WTC11 (cell line): ENCODE measurements at regions not wholly inside any gene's neighbourhood (a gene's known extent, or its start where the extent isn't known, plus 50 kb on each side); places are given as distances from the start of the nearest gene placed in this dataset.

Source experiments
- ATAC-seq: fragments of 200-7000 bp; cut with Tn5 transposase; 2 replicates; pipeline ENCODE4 v1.10.0; 2021; ENCODE audit warnings: mild to moderate bottlenecking, moderate library complexity
- CTCF ChIA-PET: fragments of 300-600 bp; sonication (Branson Sonifier 250); formaldehyde crosslinking; loops from one replicate; lab custom pipeline; 2021; ENCODE audit warnings: antibody characterized with exemption; lab: Charles Lee
- POLR2A ChIA-PET: fragments of 350-600 bp; sonication (Branson Sonifier 250); formaldehyde crosslinking; loops from one replicate; lab custom pipeline; 2021; ENCODE audit warnings: antibody characterized with exemption; lab: Charles Lee
- DNase-seq: peaks from one replicate; pipeline ENCODE4 v3.0.0; 2021; ENCODE audit warnings: low spot score
- H3K27ac Mint-ChIP-seq: 2 replicates; pipeline ENCODE4 v1.8.0; 2021; ENCODE audit warnings: mixed read lengths
- H3K27me3 Mint-ChIP-seq: 2 replicates; pipeline ENCODE4 v1.8.0; 2021; ENCODE audit warnings: low read depth, mild to moderate bottlenecking, moderate library complexity, mixed read lengths
- H3K36me3 Mint-ChIP-seq: 2 replicates; pipeline ENCODE4 v1.8.0; 2021; ENCODE audit warnings: mixed read lengths
- H3K4me1 Mint-ChIP-seq: 2 replicates; pipeline ENCODE4 v1.8.0; 2022; ENCODE audit warnings: mixed read lengths
- H3K4me3 Mint-ChIP-seq: 2 replicates; pipeline ENCODE4 v1.8.0; 2021; ENCODE audit warnings: mild to moderate bottlenecking, moderate library complexity, mixed read lengths
- H3K9me3 Mint-ChIP-seq: 2 replicates; pipeline ENCODE4 v1.8.0; 2021; ENCODE audit warnings: mixed read lengths
- CREB1 ChIP-seq: sonication (generic); formaldehyde crosslinking; IDR thresholded peaks from 2 replicates; pipeline ENCODE4 v1.8.0; 2023; ENCODE audit warnings: mild to moderate bottlenecking, missing genetic modification reagents
- GABPB1 ChIP-seq: sonication (generic); formaldehyde crosslinking; IDR thresholded peaks from 2 replicates; pipeline ENCODE4 v1.8.1; 2023; ENCODE audit warnings: mild to moderate bottlenecking, missing genetic modification reagents
- HMGA2 ChIP-seq: fragments of 250-450 bp; sonication (Bioruptor Pico); IDR thresholded peaks from 2 replicates; pipeline ENCODE4 v1.4.0; 2021; ENCODE audit warnings: mild to moderate bottlenecking, moderate library complexity
- IRF2 ChIP-seq: sonication (generic); formaldehyde crosslinking; IDR thresholded peaks from 2 replicates; pipeline ENCODE4 v1.8.0; 2022; ENCODE audit warnings: low read depth, missing genetic modification reagents, borderline replicate concordance
- JUN ChIP-seq: sonication (generic); formaldehyde crosslinking; IDR thresholded peaks from 2 replicates; pipeline ENCODE4 v1.8.0; 2023; ENCODE audit warnings: mild to moderate bottlenecking, missing genetic modification reagents
- NR1H2 ChIP-seq: sonication (generic); formaldehyde crosslinking; IDR thresholded peaks from 2 replicates; pipeline ENCODE4 v1.9.0; 2021; ENCODE audit warnings: mild to moderate bottlenecking, moderate library complexity, missing genetic modification reagents
- SMAD3 ChIP-seq: sonication (generic); formaldehyde crosslinking; IDR thresholded peaks from 2 replicates; pipeline ENCODE4 v1.8.0; 2022; ENCODE audit warnings: missing genetic modification reagents, mild to moderate bottlenecking, borderline replicate concordance
- SOX15 ChIP-seq: fragments of 250-450 bp; sonication (Bioruptor Pico); IDR thresholded peaks from 2 replicates; pipeline ENCODE4 v1.9.0; 2021; ENCODE audit warnings: mild to moderate bottlenecking
- TEAD1 ChIP-seq: sonication (generic); formaldehyde crosslinking; IDR thresholded peaks from 2 replicates; pipeline ENCODE4 v1.8.0; 2022; ENCODE audit warnings: mild to moderate bottlenecking, missing genetic modification reagents
- ZNF219 ChIP-seq: sonication (generic); formaldehyde crosslinking; IDR thresholded peaks from 2 replicates; pipeline ENCODE4 v1.8.0; 2023; ENCODE audit warnings: missing genetic modification reagents, mild to moderate bottlenecking, borderline replicate concordance
- ZNF416 ChIP-seq: fragments of 250-450 bp; sonication (Bioruptor Pico); IDR thresholded peaks from 2 replicates; pipeline ENCODE4 v1.9.0; 2021; ENCODE audit warnings: mild to moderate bottlenecking, inconsistent platforms
- ZNF671 ChIP-seq: fragments of 250-450 bp; sonication (Bioruptor Pico); IDR thresholded peaks from 2 replicates; pipeline ENCODE4 v1.8.0; 2021; ENCODE audit warnings: mild to moderate bottlenecking
- TF ChIP-seq, protein P1 (sequence below): fragments of 200-600 bp; IDR thresholded peaks from 2 replicates; pipeline ENCODE4 v1.8.0; 2022; ENCODE audit warnings: antibody characterized with exemption
- TF ChIP-seq, protein P2 (sequence below): sonication (generic); formaldehyde crosslinking; IDR thresholded peaks from 2 replicates; pipeline ENCODE4 v1.8.1; 2022; ENCODE audit warnings: mild to moderate bottlenecking, moderate library complexity, missing genetic modification reagents
- TF ChIP-seq, protein P3 (sequence below): fragments of 250-450 bp; sonication (Bioruptor Pico); IDR thresholded peaks from 2 replicates; pipeline ENCODE4 v1.8.0; 2021; ENCODE audit warnings: mild to moderate bottlenecking
- TF ChIP-seq, protein P4 (sequence below): sonication (generic); formaldehyde crosslinking; IDR thresholded peaks from 2 replicates; pipeline ENCODE4 v1.8.1; 2023; ENCODE audit warnings: mild to moderate bottlenecking, missing genetic modification reagents
- TF ChIP-seq, protein P5 (sequence below): sonication (generic); formaldehyde crosslinking; conservative IDR thresholded peaks from 2 replicates; pipeline ENCODE4 v1.8.1; 2022; ENCODE audit warnings: mild to moderate bottlenecking, missing genetic modification reagents
- TF ChIP-seq, protein P6 (sequence below): sonication (generic); formaldehyde crosslinking; IDR thresholded peaks from 2 replicates; pipeline ENCODE4 v1.8.0; 2022; ENCODE audit warnings: mild to moderate bottlenecking, missing genetic modification reagents
- TF ChIP-seq, protein P7 (sequence below): sonication (generic); formaldehyde crosslinking; IDR thresholded peaks from 2 replicates; pipeline ENCODE4 v1.8.0; 2023; ENCODE audit warnings: mild to moderate bottlenecking, missing genetic modification reagents
- TF ChIP-seq, protein P8 (sequence below): sonication (generic); formaldehyde crosslinking; IDR thresholded peaks from 2 replicates; pipeline ENCODE4 v1.8.0; 2022; ENCODE audit warnings: missing genetic modification reagents
- TF ChIP-seq, protein P9 (sequence below): sonication (generic); formaldehyde crosslinking; IDR thresholded peaks from 2 replicates; pipeline ENCODE4 v1.8.1; 2023; ENCODE audit warnings: mild to moderate bottlenecking, missing genetic modification reagents, moderate library complexity

DNA sequence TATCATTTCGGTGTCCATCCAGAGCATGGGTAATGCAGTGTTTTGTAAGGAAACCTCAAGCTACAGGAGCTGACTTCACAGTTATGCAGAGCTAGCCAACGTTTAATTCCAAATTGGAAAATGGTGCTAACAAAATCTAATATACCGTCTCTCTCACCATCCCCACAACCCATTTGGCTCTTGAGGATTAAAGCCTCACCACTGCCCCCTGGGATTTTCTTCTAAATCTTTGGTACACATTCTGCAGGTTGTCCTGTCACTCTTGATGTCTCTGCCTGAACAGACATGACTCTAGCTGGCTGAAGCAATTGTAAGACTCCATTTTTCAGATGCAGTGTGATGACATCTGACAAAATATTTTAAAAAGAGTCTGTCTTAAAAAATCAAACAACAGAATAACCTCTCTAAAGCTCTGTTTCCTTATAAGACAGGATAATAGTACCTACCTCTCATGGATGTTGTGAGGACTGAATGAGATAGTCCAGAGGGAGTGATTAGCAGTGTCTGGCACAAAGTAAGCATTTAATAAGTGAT lies 451.8 kb downstream of the SUCLA2 start (continued):
- TF ChIP-seq, protein P1, sequence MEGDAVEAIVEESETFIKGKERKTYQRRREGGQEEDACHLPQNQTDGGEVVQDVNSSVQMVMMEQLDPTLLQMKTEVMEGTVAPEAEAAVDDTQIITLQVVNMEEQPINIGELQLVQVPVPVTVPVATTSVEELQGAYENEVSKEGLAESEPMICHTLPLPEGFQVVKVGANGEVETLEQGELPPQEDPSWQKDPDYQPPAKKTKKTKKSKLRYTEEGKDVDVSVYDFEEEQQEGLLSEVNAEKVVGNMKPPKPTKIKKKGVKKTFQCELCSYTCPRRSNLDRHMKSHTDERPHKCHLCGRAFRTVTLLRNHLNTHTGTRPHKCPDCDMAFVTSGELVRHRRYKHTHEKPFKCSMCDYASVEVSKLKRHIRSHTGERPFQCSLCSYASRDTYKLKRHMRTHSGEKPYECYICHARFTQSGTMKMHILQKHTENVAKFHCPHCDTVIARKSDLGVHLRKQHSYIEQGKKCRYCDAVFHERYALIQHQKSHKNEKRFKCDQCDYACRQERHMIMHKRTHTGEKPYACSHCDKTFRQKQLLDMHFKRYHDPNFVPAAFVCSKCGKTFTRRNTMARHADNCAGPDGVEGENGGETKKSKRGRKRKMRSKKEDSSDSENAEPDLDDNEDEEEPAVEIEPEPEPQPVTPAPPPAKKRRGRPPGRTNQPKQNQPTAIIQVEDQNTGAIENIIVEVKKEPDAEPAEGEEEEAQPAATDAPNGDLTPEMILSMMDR: no peak
- TF ChIP-seq, protein P2, sequence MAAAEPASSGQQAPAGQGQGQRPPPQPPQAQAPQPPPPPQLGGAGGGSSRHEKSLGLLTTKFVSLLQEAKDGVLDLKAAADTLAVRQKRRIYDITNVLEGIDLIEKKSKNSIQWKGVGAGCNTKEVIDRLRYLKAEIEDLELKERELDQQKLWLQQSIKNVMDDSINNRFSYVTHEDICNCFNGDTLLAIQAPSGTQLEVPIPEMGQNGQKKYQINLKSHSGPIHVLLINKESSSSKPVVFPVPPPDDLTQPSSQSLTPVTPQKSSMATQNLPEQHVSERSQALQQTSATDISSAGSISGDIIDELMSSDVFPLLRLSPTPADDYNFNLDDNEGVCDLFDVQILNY (CRISPR knock-in tag): no peak
- TF ChIP-seq GABPB1 (CRISPR knock-in tag): no peak
- no peak for TF ChIP-seq HMGA2 (CRISPR knock-in tag)

DNA sequence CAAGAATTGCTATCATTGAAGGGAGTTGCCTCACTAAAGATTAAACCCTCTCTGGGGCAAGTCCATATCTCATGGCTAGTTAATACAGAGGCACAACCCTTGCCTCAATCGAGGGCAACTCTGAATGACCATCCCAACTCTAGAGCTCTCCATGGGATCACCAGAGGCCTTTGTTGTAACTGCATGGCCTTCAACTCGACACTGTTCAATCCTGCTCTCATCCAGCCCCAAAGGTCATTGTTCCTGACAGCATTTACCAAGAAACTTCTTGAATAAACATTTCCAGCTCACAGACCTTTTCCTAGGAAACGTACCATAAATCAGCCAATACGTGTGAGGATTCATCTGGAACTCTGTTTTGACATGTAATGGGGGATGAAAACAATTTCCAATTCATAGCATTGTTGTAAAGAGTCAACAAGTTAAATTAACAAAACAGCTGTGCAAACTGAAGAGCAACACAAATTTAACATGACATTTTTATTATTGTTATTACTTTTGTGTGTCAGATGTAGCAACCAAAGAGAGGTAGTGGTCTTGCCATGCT lies 452.7 kb downstream of the SUCLA2 start:
- H3K36me3 Mint-ChIP-seq: no peaks in the 10 kb centered on the region
- TF ChIP-seq CREB1 (CRISPR knock-in tag): no peak
- no peak for TF ChIP-seq ZNF416
- TF ChIP-seq SMAD3 (CRISPR knock-in tag): no peak
- no peak for TF ChIP-seq ZNF219
- TF ChIP-seq, protein P3, sequence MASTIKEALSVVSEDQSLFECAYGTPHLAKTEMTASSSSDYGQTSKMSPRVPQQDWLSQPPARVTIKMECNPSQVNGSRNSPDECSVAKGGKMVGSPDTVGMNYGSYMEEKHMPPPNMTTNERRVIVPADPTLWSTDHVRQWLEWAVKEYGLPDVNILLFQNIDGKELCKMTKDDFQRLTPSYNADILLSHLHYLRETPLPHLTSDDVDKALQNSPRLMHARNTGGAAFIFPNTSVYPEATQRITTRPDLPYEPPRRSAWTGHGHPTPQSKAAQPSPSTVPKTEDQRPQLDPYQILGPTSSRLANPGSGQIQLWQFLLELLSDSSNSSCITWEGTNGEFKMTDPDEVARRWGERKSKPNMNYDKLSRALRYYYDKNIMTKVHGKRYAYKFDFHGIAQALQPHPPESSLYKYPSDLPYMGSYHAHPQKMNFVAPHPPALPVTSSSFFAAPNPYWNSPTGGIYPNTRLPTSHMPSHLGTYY (CRISPR knock-in tag): no peak
- TF ChIP-seq, protein P4, sequence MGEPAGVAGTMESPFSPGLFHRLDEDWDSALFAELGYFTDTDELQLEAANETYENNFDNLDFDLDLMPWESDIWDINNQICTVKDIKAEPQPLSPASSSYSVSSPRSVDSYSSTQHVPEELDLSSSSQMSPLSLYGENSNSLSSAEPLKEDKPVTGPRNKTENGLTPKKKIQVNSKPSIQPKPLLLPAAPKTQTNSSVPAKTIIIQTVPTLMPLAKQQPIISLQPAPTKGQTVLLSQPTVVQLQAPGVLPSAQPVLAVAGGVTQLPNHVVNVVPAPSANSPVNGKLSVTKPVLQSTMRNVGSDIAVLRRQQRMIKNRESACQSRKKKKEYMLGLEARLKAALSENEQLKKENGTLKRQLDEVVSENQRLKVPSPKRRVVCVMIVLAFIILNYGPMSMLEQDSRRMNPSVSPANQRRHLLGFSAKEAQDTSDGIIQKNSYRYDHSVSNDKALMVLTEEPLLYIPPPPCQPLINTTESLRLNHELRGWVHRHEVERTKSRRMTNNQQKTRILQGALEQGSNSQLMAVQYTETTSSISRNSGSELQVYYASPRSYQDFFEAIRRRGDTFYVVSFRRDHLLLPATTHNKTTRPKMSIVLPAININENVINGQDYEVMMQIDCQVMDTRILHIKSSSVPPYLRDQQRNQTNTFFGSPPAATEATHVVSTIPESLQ: no peak
- TF ChIP-seq, protein P5, sequence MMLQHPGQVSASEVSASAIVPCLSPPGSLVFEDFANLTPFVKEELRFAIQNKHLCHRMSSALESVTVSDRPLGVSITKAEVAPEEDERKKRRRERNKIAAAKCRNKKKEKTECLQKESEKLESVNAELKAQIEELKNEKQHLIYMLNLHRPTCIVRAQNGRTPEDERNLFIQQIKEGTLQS: no peak
- TF ChIP-seq ZNF671: no peak
- TF ChIP-seq, protein P6, sequence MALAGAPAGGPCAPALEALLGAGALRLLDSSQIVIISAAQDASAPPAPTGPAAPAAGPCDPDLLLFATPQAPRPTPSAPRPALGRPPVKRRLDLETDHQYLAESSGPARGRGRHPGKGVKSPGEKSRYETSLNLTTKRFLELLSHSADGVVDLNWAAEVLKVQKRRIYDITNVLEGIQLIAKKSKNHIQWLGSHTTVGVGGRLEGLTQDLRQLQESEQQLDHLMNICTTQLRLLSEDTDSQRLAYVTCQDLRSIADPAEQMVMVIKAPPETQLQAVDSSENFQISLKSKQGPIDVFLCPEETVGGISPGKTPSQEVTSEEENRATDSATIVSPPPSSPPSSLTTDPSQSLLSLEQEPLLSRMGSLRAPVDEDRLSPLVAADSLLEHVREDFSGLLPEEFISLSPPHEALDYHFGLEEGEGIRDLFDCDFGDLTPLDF (CRISPR knock-in tag): no peak
- no peak for TF ChIP-seq SOX15 (CRISPR knock-in tag)
- no peak for TF ChIP-seq TEAD1 (CRISPR knock-in tag)
- no peak for TF ChIP-seq IRF2 (CRISPR knock-in tag)
- no peak for TF ChIP-seq NR1H2 (CRISPR knock-in tag)
- TF ChIP-seq JUN (CRISPR knock-in tag): no peak
- TF ChIP-seq, protein P7, sequence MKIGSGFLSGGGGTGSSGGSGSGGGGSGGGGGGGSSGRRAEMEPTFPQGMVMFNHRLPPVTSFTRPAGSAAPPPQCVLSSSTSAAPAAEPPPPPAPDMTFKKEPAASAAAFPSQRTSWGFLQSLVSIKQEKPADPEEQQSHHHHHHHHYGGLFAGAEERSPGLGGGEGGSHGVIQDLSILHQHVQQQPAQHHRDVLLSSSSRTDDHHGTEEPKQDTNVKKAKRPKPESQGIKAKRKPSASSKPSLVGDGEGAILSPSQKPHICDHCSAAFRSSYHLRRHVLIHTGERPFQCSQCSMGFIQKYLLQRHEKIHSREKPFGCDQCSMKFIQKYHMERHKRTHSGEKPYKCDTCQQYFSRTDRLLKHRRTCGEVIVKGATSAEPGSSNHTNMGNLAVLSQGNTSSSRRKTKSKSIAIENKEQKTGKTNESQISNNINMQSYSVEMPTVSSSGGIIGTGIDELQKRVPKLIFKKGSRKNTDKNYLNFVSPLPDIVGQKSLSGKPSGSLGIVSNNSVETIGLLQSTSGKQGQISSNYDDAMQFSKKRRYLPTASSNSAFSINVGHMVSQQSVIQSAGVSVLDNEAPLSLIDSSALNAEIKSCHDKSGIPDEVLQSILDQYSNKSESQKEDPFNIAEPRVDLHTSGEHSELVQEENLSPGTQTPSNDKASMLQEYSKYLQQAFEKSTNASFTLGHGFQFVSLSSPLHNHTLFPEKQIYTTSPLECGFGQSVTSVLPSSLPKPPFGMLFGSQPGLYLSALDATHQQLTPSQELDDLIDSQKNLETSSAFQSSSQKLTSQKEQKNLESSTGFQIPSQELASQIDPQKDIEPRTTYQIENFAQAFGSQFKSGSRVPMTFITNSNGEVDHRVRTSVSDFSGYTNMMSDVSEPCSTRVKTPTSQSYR (CRISPR knock-in tag): no peak
- TF ChIP-seq, protein P8, sequence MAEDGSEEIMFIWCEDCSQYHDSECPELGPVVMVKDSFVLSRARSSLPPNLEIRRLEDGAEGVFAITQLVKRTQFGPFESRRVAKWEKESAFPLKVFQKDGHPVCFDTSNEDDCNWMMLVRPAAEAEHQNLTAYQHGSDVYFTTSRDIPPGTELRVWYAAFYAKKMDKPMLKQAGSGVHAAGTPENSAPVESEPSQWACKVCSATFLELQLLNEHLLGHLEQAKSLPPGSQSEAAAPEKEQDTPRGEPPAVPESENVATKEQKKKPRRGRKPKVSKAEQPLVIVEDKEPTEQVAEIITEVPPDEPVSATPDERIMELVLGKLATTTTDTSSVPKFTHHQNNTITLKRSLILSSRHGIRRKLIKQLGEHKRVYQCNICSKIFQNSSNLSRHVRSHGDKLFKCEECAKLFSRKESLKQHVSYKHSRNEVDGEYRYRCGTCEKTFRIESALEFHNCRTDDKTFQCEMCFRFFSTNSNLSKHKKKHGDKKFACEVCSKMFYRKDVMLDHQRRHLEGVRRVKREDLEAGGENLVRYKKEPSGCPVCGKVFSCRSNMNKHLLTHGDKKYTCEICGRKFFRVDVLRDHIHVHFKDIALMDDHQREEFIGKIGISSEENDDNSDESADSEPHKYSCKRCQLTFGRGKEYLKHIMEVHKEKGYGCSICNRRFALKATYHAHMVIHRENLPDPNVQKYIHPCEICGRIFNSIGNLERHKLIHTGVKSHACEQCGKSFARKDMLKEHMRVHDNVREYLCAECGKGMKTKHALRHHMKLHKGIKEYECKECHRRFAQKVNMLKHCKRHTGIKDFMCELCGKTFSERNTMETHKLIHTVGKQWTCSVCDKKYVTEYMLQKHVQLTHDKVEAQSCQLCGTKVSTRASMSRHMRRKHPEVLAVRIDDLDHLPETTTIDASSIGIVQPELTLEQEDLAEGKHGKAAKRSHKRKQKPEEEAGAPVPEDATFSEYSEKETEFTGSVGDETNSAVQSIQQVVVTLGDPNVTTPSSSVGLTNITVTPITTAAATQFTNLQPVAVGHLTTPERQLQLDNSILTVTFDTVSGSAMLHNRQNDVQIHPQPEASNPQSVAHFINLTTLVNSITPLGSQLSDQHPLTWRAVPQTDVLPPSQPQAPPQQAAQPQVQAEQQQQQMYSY (CRISPR knock-in tag): no peak
- TF ChIP-seq, protein P9, sequence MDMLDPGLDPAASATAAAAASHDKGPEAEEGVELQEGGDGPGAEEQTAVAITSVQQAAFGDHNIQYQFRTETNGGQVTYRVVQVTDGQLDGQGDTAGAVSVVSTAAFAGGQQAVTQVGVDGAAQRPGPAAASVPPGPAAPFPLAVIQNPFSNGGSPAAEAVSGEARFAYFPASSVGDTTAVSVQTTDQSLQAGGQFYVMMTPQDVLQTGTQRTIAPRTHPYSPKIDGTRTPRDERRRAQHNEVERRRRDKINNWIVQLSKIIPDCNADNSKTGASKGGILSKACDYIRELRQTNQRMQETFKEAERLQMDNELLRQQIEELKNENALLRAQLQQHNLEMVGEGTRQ: no peak

More for the DNA sequence above, 452.7 kb downstream of the SUCLA2 start:
- DNase-seq (no peak), ATAC-seq (no peak)
- Mint-ChIP-seq H3K27ac (no peak overlapping the region), H3K4me3 (no peak overlapping the region), H3K9me3 (no peaks in the 10 kb centered on the region), H3K27me3 (no peaks in the 10 kb centered on the region), H3K4me1 (peaks cover 12% of the 10 kb centered on the region)
- ChIA-PET CTCF (interaction anchor here (1.3 kb wide), 1 partner anchor 46 kb away, joined by 3 read pairs; no protein-coding TSS in a partner anchor), POLR2A (no interaction called here)
